ENCODE measurements at regions not wholly inside any gene's neighbourhood (a gene's known extent, or its start where the extent isn't known, plus 50 kb on each side); places are given as distances from the start of the nearest gene placed in this dataset.

DNA sequence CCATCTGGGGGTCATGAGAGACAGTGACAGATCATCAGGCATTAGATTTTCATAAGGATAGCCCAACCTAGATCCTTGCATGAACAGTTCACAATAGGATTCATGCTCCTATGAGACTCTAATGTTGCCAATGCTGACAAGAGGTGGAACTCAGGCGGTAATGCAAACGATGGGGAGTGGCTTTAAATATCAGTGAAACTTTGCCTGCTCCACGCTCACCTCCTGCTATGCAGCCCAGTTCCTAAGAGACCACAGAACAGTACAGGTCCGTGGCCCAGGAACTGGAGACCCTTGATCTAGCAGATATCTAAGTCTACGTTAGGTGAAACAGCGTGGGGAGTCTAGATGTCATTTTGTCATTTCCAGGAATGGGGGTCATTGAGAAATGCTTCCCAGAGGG is 165.7 kb downstream of the OR13H1 start (continued):
- TF ChIP-seq ZKSCAN5 (CRISPR knock-in tag; IDR thresholded peaks at IDR 0.05) (no peak), ZNF253 (CRISPR knock-in tag; IDR thresholded peaks at IDR 0.05; ENCODE audit: borderline replicate concordance) (no peak), JARID2 (CRISPR knock-in tag; IDR thresholded peaks at IDR 0.05; ENCODE audit: insufficient replicate concordance) (no peak), ZNF547 (CRISPR knock-in tag; IDR thresholded peaks at IDR 0.05) (no peak), ISX (CRISPR knock-in tag; conservative IDR thresholded peaks at IDR 0.05) (no peak), LCORL (IDR thresholded peaks at IDR 0.05) (no peak), LCORL (CRISPR knock-in tag; IDR thresholded peaks at IDR 0.05) (no peak), GZF1 (CRISPR knock-in tag; IDR thresholded peaks at IDR 0.05) (no peak)
- TF ChIP-seq, protein P1, sequence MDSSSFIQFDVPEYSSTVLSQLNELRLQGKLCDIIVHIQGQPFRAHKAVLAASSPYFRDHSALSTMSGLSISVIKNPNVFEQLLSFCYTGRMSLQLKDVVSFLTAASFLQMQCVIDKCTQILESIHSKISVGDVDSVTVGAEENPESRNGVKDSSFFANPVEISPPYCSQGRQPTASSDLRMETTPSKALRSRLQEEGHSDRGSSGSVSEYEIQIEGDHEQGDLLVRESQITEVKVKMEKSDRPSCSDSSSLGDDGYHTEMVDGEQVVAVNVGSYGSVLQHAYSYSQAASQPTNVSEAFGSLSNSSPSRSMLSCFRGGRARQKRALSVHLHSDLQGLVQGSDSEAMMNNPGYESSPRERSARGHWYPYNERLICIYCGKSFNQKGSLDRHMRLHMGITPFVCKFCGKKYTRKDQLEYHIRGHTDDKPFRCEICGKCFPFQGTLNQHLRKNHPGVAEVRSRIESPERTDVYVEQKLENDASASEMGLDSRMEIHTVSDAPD (CRISPR knock-in tag; IDR thresholded peaks at IDR 0.05) = no peak

DNA sequence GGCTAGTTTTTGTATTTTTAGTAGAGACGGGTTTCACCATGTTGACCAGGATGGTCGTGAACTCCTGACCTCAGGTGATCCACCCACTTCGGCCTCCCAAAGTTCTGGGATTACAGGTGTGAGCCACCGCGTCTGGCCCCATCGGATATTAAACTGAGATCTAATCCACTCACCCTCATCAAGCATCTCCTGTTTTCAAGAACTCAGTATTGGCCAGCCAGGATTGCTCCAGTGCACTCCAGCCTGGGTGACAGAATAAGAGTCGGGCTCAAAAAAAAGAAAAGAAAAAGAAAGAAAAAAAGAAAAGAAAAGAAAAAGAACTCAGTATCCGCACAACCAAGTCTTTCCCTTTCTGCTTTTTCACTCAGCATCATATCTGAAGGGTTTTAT is 167.6 kb downstream of the OR13H1 start:
- in situ Hi-C loops (cut with HindIII; ENCODE audit: extremely low pct_ligation_motif_present, low pct_unique_long_range_greater_than_20kb) = no loop called here
- Histone ChIP-seq H3K9ac (ENCODE audit: insufficient read depth, low read depth, low read length) (no peak overlapping the region), H3K4me3 (replicated peaks in 1 of 3; ENCODE audit: insufficient read depth in 1 of 3, low read depth in 2 of 3, low read length in 3 of 3) (no peak overlapping the region), H3K79me2 (ENCODE audit: insufficient read depth, low read length) (no peaks in the 10 kb centered on the region), H4K20me1 (ENCODE audit: insufficient read depth, low read length) (no peaks in the 10 kb centered on the region), H3K27ac (ENCODE audit: extremely low read length, insufficient read depth, low read length) (no peak overlapping the region), H3K36me3 (replicated peaks in 1 of 2; ENCODE audit: control insufficient read depth in 1 of 2, insufficient read depth in 2 of 2, low read length in 2 of 2) (no peaks in the 10 kb centered on the region), H3K4me2 (ENCODE audit: low read depth, low read length) (no peak overlapping the region), H3K9me3 (ENCODE audit: low read length) (no peaks in the 10 kb centered on the region), H2AFZ (ENCODE audit: low read length) (no peak overlapping the region), H3K4me1 (ENCODE audit: insufficient read depth, low read length) (no peaks in the 10 kb centered on the region), H3K27me3 (ENCODE audit: control insufficient read depth in 1 of 2, insufficient read depth in 2 of 2, low read length in 2 of 2) (no peaks in the 10 kb centered on the region)
- no TSS peak for BruUV-seq (replicated peaks)
- intact Hi-C loops (cut with micrococcal nuclease; ENCODE audit: unreplicated experiment) = no loop called here
- ChIA-PET CTCF (ENCODE audit: low intra/inter-chr PET ratio, low total read pairs) (no interaction called here), POLR2A (no interaction called here)
- ATAC-seq (no peak), FAIRE-seq (no peak), DNase-seq (ENCODE audit: low spot score) (no peak)
- TF ChIP-seq ZBTB7A (CRISPR knock-in tag; IDR thresholded peaks at IDR 0.05) (no peak), ZNF572 (CRISPR knock-in tag; IDR thresholded peaks at IDR 0.05) (no peak), SMARCC2 (IDR thresholded peaks at IDR 0.05) (no peak), RFX1 (IDR thresholded peaks at IDR 0.05) (no peak), ZNF614 (CRISPR knock-in tag; IDR thresholded peaks at IDR 0.05; ENCODE audit: borderline replicate concordance) (no peak), NFATC3 (CRISPR knock-in tag; IDR thresholded peaks at IDR 0.05) (no peak)
- TF ChIP-seq, protein P2, sequence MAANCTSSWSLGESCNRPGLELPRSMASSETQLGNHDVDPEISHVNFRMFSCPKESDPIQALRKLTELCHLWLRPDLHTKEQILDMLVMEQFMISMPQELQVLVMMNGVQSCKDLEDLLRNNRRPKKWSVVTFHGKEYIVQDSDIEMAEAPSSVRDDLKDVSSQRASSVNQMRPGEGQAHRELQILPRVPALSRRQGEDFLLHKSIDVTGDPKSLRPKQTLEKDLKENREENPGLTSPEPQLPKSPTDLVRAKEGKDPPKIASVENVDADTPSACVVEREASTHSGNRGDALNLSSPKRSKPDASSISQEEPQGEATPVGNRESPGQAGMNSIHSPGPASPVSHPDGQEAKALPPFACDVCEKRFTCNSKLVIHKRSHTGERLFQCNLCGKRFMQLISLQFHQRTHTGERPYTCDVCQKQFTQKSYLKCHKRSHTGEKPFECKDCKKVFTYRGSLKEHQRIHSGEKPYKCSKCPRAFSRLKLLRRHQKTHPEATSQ (CRISPR knock-in tag; IDR thresholded peaks at IDR 0.05; ENCODE audit: borderline replicate concordance) = no peak
- TF ChIP-seq, protein P3, sequence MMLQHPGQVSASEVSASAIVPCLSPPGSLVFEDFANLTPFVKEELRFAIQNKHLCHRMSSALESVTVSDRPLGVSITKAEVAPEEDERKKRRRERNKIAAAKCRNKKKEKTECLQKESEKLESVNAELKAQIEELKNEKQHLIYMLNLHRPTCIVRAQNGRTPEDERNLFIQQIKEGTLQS (CRISPR knock-in tag; IDR thresholded peaks at IDR 0.05) = no peak
- WGBS (ENCODE audit: low lambda C conversion rate) = 92% methylated on average over 8 of the region's 8 CpGs

Data from HepG2 (cell line).